Stimulated activated CD4-positive, alpha-beta T cell treated with anti-CD3 and anti-CD28 coated beads, Interleukin-1b, Interleukin-23, amount 100 ng/mL, for 24 hours (primary cell): ENCODE measurements at regions not wholly inside any gene's neighbourhood (a gene's known extent, or its start where the extent isn't known, plus 50 kb on each side); places are given as distances from the start of the nearest gene placed in this dataset.

Experiments used
- DNase-seq, 4 experiments: peaks; one replicate each; pipeline ENCODE4 v3.0.0-alpha.2; 2020; ENCODE audit warnings: low read depth in 4 of 4, low spot score in 1 of 4

DNA sequence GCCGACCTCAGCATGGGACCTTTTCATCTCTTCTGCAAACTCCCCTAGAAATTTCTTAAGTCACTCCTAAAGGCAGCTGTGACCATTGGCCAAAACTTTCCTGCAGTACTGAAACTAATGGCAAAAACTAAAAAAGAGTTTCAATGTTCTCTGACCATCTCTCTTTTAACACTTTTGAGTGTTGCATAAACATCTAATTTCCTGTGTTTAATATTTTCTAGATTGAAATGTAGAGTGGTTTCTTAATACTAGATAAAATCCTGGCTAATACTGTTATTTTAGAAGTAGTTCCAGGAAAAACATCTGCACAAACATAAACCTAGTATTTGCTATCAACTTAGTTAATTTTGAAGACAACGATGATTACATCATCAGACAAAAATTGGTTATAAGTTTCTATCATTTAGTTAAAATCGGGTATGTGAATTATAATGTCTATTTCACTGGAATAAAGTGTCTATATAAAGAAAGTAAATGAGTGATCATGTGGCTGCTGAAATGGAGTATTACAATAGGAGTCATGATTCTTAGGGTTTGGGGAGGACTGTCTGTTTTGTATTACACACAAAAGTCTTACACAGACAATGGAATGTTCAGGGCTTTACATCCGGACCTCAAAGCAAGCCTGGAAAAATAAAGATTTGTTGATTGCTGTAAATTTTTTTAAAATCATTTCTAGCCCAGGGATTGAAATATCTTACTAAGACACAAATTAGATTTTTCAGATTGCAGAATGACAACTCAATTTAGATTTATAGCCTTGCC lies 1323.4 kb downstream of the C4orf33 start:
- DNase-seq, result no peak

DNA sequence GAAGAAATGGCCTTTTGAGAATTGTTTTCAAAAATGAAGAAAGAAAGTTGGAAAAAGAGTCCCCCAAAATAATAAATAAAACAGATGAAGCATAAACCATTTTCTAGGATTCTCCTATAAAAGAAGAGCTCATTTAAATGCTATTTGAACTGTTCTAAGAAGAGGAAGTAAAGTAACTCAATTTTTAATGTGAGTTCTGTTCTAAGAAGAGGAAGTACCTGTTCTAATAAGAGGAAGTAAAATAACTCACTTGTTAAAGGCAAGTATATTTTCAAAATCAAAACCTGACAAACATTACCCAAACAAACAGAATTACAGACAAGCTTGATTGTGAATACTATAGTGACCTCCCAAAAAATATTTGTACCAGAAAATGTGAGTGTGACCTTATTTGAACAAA lies 1326.3 kb downstream of the C4orf33 start:
- no peak for DNase-seq

DNA sequence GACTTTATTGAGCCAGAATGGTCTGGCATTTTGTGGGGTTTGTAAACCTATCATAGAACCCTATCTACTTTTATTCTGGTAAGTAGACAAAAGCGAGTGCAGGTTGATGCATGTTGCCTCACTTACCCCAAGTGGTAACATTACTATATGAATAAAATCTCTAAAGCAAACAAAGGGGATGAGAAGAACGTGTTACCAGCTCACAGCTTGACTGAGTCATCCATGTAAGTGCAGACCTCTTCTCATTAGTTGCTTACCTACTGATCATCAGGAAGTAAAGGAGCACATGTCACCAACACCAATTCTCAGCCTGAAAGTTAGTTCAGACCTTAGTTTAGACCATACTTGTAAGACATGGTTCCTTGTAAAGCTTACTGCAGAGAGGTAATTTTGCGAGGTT lies 1328.3 kb downstream of the C4orf33 start:
- DNase-seq, result no peak

DNA sequence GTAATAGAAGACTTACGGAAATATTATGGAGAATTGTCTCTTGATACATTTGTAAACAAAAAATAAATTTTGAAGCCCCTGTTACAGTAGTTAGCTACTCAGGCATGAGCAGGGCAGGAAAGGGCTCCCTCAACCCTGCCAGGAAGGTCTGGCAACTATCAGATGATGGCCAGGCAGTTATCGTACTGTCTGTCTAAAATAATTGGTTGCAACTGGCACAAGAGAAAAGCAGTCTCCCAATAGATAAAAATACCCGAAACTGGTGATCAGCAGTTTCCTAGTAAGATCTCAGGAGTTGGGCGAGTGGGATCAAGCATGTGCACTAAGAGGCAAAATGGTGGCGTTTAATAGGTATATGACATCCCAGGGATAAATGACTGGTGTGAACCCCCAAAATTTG lies 1336.3 kb downstream of the C4orf33 start:
- no peak for DNase-seq

DNA sequence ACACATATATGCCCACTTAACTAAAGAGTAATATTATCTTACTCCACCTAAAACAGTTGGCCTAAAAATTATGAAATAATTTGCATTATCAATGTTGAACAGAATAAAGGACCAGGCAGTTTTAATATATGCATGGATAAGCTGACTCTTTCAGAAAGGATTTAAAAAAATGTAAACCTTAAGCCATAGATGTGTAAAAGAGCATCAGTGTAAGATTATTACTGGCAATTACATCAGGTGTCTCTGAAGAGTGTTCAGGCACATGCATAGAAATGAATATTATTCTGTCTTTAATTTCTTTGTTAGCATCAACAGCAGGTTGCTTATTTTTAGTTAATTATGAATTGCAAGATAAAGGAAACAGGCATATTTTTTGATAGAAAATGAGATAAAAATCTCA lies 1353.8 kb downstream of the C4orf33 start:
- DNase-seq, result no peak

DNA sequence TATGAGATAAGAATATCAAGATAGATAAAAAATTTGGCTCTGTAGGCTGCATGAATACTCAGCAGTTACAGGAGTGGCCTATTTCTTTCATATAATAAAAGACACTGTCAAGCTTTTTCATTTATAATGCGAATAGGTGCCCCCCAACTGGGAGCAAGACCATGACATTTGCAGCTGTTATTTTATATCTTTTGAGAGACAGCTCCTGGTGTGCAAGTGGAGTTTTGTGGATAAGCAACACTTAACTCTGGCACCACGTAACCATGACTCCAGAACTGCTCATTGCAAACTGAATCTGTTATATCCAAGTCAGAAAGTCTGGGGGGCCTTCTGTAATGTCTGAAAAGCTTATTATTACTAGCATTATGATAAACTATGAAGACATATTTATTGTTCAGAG lies 1372.4 kb downstream of the C4orf33 start:
- no peak for DNase-seq

DNA sequence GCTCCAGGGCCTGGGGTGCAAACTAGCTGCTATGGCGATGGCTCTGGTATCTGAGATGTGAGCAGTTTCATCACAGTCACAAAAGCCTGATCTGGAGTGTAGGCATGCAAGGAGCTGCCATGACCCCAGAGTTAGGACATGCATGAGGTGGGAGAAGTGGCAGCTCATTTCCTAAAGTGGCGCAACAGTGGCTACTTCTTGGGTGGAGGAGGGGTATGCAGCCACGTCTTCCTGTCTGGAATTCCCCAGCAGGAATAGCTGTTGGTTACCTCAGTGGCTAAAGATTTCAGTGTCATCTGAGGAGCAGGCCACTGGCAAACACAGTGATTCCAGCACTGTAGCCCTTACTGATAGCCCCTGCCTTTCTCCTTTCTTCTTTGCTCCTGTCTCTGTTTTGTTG lies 1382.5 kb downstream of the C4orf33 start:
- no peak for DNase-seq

DNA sequence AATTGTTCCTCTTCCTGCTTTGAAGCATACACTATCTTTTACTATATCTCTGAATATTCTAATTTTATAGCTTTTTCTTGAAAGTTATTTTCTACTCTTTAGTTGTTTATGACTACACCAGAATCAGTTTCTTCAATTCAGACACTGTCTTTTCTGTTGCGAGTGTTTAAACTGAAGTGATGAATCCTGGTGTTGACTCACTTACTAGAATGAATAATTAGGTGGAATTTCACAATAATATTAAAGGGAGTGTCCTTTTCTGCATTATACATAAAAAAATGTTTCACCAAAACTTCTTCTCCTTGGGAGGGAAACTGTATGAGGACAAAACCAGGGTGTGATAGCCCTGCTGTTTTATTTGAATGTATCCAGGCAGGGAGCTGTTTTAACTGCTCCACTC lies 1383.1 kb downstream of the C4orf33 start:
- DNase-seq, result no peak

DNA sequence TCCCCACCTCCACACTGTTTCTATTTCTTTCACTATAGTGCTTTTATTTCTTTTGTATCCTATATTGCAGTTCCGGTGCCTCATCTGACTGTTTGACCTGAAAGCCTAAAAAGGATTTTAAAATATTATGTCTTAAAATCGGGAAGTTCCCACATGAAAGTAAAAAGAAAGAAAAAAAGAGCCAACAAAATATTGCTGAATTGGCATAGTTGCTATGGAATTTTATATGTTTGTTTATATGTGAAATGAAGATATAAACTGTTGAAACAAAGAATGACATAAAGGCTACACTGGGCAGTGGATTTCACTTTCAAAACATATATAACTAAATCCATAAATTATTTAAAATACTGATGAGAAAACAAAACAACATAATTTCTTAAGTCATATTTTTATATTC lies 1383.7 kb downstream of the C4orf33 start:
- DNase-seq, result no peak

DNA sequence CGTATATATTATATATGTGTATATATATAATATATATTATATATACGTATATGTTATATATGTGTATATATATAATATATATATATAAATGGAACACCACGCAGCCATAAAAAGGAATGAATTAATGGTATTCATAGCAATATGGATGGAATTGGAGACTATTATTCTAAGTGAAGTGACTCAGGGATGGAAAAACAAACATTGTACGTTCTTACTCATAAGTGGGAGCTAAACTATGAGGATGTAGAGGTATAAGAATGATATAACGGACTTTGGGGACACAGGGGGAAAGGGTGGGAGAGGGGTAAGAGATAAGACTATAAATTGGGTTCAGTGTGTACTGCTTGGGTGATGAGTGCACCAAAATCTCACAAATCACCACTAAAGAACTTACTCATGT lies 1388.9 kb downstream of the C4orf33 start:
- no peak for DNase-seq

DNA sequence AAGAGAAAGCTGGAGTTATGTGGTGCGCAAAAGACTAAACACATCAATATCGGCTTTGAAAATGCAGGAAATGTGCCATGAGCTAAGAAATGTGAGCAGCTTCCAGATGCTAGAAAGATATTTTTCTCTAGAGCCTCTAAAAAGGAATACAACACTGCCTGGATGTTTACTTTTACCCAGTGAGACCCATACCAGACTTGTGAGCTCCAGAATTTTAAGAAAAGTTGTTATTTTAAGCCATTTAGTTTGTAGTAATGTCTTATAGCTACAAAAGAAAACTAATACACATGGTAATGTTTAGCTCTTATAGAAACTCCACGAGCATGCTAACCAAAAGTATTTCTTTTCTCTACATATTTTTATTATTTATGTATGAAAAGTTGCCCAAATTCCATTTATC lies 1389.4 kb downstream of the C4orf33 start:
- no peak for DNase-seq

DNA sequence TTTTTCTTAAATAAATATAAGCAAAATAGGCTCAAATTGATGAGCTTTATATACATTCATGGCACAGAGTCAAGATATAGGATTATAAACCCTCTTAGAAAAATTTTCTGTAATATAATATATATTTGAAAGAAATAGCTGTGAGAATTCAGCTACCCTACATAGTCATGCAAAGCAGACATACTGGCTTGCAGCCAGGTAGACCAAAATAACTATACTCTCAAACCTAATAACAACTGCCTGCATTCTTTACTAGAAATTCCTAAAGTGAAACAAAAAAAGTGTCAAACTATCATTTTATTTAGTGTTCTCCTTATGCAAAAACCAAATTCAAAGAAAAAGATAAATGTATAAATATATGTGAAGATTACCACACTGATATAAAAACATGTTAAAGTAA lies 1390.2 kb downstream of the C4orf33 start:
- DNase-seq, result no peak

DNA sequence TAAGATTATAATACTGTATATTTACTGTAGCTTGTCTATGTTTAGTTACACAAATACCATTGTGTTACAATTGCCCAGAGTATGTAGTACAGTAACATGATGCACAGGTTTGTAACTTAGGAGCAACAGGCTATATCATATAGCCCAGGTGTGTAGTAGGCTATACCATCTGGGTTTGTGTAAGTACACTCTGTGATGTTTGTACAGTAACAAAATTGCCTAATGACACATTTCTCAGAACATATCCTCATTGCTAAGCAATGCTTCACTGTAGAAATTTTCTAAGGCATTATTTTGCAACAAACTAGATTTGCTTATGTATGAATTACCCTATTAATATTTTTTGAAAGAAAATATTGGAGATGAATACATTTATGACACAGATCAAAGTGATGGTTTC lies 1390.9 kb downstream of the C4orf33 start:
- DNase-seq, result no peak

DNA sequence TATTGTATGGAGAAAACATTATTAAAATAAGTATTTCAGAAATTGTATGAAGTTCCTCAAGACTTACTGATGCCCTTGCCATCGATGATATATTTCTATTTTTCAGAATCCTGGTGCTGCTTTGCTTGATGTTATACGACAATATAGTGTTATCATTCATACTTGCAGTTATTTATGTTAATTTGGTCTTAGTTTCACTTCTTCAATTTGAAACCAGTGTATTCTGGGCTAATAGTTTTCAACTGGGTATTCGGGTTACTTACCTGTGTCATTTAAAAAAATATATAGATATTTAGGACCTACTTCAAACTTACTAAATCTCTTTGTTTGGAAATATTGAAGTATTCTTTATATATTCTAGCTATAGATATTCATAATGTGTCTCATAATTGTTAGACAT lies 1414.7 kb downstream of the C4orf33 start:
- no peak for DNase-seq

DNA sequence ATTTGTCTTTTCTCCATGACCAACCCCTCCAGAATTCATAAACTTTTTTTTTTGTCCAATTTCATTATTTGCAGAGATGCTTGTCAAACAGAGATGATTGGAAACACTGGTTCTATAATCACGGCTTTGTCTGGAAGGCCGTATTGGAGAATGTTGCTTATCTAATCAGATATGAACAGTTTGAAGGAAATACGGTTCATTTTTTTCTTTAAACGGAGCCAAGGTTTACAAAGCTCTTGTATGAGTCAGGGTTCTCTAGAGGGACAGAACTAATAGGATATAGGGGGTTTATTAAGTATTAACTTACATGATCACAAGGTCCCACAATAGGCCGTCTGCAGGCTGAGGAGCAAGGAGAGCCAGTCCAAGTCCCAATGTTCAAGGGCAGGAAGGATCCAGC lies 1415.8 kb downstream of the C4orf33 start:
- DNase-seq, result no peak

DNA sequence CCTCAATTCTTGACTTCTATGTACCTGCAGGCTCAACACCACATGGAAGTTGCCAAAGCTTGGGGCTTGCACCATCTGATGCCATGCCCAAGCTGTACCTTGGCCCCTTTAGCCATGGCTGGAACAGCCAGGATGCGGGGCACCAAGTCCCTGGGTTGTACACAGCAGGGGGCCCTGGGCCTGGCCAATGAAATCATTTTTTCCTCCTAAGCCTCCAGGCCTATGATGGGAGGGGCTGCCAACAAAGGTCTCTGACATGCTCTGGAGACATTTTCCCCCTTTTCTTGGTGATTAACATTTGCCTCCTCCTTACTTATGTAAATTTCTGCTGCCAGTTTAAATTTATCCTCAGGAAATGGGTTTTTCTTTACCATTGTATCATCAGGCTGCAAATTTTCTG lies 1428.1 kb downstream of the C4orf33 start:
- DNase-seq, result no peak

DNA sequence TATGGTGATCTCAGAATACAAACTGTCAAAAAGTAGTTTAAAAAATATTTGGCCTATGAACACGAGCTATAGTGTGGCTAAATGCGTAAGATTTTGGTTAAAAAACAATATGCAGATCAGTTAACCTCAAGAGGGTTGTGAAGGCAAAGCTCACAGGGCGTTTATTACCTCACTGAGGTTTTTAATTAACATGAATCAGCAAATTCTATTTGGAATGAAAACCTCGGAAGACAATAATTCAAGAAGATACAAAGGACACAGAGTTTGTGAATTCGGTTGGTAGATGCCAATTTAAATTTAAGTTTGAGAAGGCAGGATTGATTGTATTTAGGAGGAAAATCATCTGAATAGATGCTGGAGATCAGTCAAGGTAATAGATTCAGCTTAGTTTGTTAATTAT lies 1434.6 kb downstream of the C4orf33 start:
- no peak for DNase-seq

DNA sequence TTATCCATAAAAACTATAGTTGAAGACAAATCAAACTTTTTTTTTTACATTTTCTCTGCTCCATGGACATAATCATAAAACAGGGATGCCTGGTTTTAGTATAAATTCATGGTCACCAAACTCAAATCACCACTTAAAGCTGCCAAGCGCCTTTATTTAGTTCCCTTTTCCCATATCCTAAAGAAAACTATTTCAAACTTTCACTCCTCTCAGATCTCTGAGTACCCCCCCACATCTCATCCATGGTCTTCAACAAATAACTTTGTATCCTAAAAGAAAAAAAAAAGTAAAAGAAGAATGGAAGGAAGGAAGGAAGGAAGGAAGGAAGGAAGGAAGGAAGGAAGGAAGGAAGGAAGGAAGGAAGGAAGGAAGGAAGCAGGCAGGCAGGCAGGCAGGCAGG lies 1438.7 kb downstream of the C4orf33 start:
- no peak for DNase-seq

DNA sequence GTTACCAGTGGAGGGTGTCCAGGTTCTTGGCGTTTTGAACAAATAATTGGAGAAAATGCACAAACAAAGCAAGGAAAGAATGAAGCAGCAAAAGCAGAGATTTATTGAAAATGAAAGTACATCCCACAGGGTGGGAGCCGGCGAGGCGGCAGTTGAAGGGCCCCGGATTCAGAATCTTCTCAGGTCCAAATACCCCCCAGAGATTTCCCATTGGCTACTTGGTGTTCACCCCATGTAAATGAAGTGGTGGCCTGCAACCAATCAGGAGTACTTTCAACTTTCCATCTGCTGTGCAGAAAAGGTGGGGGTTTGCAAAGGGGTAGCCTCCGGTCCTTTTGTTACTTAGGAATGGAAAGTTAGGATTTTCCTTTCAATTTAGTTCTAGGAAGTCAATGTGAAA lies 1447.0 kb downstream of the C4orf33 start:
- no peak for DNase-seq

DNA sequence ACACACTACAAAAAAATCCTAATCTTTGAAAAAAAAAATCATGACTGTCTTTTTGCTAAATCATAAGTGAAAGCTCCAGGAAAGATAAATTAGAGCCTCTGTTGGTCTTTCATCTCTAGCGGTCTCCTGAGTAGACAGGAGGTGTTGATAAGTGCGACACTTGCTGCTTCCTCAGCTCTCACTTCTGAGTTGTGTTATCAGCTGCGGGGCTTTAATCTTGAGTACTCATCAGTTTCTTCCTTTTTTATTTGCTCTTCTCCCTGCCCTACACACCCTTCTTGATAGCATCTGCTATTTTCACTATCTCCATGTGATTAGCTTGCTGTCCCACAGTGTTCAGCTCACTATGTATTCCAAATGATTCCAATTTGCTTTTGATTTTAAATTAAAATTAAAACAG lies 1449.2 kb downstream of the C4orf33 start:
- DNase-seq, result no peak

DNA sequence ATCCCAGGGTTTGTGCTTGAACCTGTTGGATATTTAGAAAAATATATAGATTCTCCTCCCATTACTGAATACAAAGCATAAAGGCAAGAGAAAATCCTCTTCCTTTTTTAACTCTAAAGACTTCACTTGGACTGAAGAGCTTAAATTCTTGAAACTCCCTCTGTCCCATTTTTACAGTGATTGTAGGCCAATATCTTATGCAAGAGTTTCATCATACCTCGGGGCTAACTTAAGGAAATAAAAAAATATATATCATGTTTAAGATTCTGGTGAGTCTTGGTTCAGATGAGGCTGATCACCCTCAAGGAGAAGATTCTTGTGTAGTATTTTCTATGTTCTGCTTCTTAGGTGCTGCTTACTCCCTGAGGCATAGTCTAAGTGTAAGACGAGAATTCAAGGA lies 1449.6 kb downstream of the C4orf33 start:
- DNase-seq, result no peak

DNA sequence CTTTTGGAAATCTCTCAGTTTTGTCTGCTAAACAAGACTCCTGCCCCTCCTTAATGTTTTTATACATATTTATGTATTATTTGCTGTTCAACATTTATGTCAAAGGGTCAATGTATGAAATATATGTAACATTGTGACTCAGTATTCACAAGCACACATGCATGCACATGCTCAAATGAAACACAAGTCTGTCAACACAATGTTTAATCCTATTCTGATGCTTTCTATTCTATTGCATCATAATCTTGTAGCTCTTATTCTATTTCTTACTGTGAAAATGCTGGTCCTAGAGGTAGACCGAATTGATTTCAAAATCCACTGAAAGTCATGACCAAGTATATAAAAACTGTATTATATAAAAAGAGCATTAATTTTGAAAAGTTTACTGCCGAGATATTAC lies 1463.3 kb downstream of the C4orf33 start:
- DNase-seq, result no peak

DNA sequence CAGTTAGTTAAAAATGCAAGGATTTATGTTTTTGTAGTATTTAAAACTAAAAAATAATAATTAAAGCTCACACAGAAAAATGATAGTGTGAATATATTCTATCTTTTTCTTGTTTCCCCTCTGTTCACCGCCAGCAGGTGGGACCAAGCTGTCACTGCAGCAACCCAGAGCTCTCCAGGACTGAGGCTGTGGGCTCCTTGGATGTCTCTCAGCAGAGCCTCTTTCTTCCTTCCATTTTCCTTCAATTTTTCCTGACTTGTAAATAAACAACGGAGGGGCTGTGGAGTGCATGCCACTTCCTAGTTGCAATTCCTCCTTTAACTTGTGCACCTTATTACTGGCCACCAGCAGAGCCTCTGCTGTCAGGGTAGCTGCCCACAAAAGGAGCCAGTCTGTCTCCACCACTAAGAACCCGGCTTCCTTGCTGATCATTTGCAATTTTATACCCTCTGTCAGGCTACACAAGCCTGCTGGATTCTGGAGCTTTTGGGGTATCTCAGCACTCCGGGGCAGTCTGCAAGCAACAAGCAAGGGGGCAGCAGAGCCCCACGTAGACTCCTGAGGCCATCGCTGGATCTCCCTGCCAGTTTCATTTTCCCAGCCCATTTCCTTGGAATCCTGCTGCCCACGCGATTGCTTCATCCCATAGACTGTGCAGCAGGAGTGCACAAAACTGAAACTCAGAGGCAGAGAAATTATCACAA lies 1467.4 kb downstream of the C4orf33 start:
- no peak for DNase-seq
